Fibroblast of pulmonary artery (primary cell): ENCODE measurements at regions not wholly inside any gene's neighbourhood (a gene's known extent, or its start where the extent isn't known, plus 50 kb on each side); places are given as distances from the start of the nearest gene placed in this dataset.

ENCODE experiments used
- DNase-seq: peaks from one replicate; pipeline ENCODE4 v3.0.0-alpha.2; 2010; ENCODE audit warnings: low read depth
- H3K4me3 ChIP-seq: replicated peaks from 2 replicates; pipeline ENCODE4 v1.5.1; 2011; ENCODE audit warnings: low read depth, mild to moderate bottlenecking, control low read depth, low read length, moderate library complexity
- TF ChIP-seq, protein P1 (sequence below): IDR thresholded peaks from 2 replicates; pipeline ENCODE4 v1.5.1; 2011; ENCODE audit warnings: mild to moderate bottlenecking, control low read depth, low read length, inconsistent platforms; ENCODE audit errors: missing control alignments

DNA sequence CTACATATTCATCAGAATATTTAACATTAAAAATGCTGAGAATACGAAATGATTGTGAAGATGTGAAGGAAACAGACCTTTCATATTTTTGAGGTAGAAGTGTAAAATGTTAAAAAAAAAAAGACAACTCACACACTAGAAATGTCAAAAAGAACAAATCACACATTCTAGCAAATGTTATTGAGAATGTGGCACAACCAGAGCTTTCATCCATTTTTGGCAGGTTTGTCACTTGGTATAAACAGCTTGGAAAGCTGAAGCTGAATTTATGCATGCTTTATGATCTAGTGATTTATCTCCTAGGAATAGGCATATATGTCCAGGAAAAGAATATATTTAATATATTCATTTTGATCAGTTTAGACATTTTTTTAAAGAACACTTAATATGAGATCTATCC lies 784.9 kb upstream of the GHITM start:
- DNase-seq, result no peak
- H3K4me3 ChIP-seq, result no peak overlapping the region
- TF ChIP-seq, protein P1, sequence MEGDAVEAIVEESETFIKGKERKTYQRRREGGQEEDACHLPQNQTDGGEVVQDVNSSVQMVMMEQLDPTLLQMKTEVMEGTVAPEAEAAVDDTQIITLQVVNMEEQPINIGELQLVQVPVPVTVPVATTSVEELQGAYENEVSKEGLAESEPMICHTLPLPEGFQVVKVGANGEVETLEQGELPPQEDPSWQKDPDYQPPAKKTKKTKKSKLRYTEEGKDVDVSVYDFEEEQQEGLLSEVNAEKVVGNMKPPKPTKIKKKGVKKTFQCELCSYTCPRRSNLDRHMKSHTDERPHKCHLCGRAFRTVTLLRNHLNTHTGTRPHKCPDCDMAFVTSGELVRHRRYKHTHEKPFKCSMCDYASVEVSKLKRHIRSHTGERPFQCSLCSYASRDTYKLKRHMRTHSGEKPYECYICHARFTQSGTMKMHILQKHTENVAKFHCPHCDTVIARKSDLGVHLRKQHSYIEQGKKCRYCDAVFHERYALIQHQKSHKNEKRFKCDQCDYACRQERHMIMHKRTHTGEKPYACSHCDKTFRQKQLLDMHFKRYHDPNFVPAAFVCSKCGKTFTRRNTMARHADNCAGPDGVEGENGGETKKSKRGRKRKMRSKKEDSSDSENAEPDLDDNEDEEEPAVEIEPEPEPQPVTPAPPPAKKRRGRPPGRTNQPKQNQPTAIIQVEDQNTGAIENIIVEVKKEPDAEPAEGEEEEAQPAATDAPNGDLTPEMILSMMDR, result no peak

DNA sequence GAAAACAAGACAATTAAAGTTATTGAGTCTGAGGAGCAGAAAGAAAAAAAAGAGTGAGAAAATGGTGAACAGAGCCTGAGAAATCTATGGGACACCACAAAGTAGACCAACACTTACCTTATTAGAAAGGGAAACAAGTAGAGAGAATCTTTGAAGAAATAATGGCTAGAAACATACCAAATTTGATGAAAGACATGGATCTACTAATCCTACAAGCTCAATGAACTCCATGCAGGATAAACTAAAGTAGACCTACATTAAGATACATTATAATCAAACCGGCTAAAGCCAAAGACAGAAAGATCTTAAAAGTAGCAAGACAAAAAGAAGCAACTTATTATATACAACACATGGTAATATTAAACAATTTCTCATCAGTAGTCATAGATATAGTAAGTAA lies 782.3 kb upstream of the GHITM start:
- TF ChIP-seq, protein P1, result no peak
- no peak overlapping the region for H3K4me3 ChIP-seq
- DNase-seq, result no peak

DNA sequence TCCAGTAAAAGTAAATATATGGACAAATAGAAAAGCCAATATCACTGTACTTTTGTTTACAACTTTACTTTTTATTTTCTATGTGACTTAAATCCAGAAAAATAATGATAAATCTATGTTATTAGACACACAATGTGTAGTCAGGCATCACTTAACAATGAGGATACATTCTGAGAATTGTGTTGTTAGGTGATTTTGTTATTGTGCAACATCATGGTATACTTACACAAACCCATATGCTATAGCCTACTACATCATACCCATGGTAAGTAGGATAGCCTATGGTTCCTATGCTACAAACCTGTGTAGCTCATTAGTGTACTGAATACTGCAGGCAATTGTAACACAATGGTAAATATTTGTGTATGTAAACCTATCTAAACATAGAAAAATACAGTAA lies 781.7 kb upstream of the GHITM start:
- H3K4me3 ChIP-seq, result no peak overlapping the region
- no peak for DNase-seq
- TF ChIP-seq, protein P1, result no peak

DNA sequence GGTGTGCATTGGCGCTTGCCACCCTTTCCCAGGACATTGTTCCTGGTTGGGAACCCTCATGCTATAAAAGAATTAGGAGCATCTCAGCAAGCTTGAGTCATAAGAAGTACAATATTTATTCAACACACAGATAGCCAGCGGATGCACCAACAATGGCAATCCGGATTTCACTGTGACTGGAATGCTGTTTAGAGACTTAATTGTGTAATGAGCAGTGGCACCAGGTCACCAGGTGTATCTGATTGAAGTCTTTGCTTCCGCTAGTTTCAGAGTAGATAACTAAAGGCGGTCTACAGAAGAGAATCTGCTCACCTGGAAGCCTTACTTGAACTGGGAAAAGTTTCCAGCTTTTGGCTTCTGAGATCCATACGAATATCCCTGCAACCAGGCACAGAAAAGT lies 772.3 kb upstream of the GHITM start:
- TF ChIP-seq, protein P1, result no peak
- no peak for DNase-seq
- H3K4me3 ChIP-seq, result no peak overlapping the region

DNA sequence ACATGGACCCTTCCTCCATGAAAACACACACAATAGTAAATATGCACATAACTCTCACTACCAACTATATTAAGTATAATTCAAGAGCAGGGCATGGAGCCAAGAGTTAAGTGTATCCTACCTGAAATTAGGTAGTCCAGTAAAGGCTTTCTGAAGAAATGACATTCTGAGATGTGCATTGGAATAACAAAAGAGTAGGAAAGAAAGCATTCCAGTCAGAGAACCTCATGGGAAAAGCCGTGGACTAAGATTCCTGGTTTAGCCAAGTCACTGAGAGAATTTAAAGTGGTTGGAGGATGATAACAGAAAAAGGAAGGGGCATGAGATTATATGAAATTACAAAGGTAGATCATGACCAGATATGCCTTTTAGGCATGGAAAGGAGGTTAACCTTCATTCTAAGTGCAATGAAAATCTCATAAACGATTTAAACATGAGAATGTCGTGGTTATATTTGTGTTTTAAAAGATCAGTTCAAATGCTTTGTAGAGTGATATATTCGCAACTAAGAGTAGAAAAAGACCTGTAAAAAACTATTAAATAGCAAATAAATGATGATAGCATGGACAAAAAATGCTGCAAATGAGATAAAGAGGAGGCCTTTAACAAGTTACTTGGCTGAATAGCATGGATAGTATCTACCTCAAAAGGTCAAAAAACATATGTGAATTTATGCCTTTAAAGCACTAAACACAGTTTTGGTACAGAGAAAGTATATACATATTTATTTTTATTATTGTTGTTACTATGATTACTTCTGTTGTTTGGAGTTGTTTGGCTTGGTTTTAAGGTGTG lies 767.4 kb upstream of the GHITM start:
- TF ChIP-seq, protein P1, result no peak
- H3K4me3 ChIP-seq, result no peak overlapping the region
- DNase-seq, result no peak

DNA sequence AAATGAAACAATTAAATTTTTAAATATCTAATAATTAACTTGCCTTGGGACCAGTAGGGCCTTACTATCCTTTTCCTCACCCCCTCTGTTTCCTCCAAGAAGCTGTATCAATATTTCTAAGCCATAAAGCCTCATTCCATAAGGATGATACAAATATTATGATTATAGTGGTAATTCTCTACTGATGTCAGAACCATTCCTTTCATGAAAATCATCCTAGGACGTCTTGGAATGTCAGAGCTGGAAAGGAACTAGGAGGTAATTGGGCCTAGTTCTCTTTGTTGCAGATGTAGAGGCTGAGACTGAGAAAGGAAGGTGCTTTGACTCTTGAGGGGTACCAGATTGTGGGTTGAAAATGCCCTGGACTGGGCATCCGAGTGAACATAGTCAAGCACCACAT lies 766.7 kb upstream of the GHITM start:
- TF ChIP-seq, protein P1, result no peak
- H3K4me3 ChIP-seq, result no peak overlapping the region
- peak; percentile 10 for DNase-seq

DNA sequence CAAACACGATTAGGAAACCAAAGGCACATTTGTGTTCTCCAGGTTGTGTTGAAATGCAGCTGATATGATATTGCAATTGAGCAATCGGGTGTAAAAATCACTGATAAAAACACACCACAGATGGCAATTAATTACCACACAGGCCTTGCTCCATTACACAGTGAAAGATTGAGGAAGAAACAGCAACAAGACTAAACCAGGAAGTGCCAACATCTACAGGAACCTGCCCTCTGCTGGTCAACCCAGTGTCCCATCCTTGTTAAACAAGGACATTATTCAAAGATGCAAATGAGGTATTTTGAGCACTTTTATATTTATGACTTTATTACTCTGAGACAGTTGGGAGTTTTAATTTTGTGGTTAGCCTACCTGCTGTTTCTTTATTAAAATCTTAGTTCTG lies 765.6 kb upstream of the GHITM start:
- DNase-seq, result peak; percentile 56
- no peak overlapping the region for H3K4me3 ChIP-seq
- TF ChIP-seq, protein P1, result peak; percentile 58
